OCI-LY7 (cell line): ENCODE measurements at regions not wholly inside any gene's neighbourhood (a gene's known extent, or its start where the extent isn't known, plus 50 kb on each side); places are given as distances from the start of the nearest gene placed in this dataset.

ENCODE experiments used
- CTCF ChIP-seq: fragments of 200-600 bp; sonication (generic); conservative IDR thresholded peaks from 2 replicates; pipeline ENCODE4 v1.5.1; 2014; ENCODE audit warnings: mild to moderate bottlenecking, antibody characterized with exemption, low read length, moderate library complexity, mixed read lengths
- EZH2phosphoT487 ChIP-seq: fragments of 200-600 bp; sonication (generic); IDR thresholded peaks from 2 replicates; pipeline ENCODE4 v1.6.1; 2018; ENCODE audit warnings: low read depth, borderline replicate concordance, mild to moderate bottlenecking, mixed run types, antibody characterized with exemption, low read length, moderate library complexity, mixed read lengths

DNA sequence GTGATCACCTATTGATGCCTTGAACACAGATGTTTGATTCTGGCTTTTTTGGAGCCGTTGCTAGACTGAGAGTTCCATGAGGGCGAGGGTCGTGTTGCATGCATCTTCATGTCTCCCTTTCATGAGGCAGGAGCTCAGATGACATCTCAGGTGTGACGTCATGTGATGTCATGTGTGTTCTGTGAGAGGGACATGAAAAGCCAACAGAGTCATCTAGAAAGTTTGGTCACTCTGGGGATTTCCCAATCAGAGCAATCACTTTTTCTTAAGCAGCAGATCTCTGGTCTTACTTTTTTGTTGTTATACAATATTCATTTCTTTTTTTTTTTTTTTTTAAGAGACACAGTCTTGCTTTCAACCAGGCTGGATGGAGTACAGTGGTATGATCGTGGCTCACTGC lies 411.8 kb downstream of the PREX1 start:
- TF ChIP-seq CTCF (no peak), EZH2phosphoT487 (no peak)
